GM23338 (cell line): ENCODE measurements at regions not wholly inside any gene's neighbourhood (a gene's known extent, or its start where the extent isn't known, plus 50 kb on each side); places are given as distances from the start of the nearest gene placed in this dataset.

Experiments used
- ATAC-seq: fragments of 200-7000 bp; cut with Tn5 transposase; 3 replicates; pipeline ENCODE4 v1.9.1; 2020
- DNase-seq: peaks from one replicate; pipeline ENCODE4 v3.0.0-alpha.2; 2015; ENCODE audit warnings: low spot score
- H2AFZ ChIP-seq: fragments of 200-600 bp; sonication (generic); 2 replicates; pipeline ENCODE4 v1.8.0; 2016; ENCODE audit warnings: antibody characterized with exemption, mild to moderate bottlenecking, moderate library complexity
- H3F3A ChIP-seq: fragments of 200-600 bp; sonication (generic); replicated peaks from 2 replicates; pipeline ENCODE4 v1.8.0; 2017; ENCODE audit warnings: antibody characterized with exemption, mixed run types, low read depth
- H3K27ac ChIP-seq: fragments of 200-600 bp; sonication (generic); 2 replicates; pipeline ENCODE4 v1.6.1; 2016; ENCODE audit warnings: low read depth
- H3K27me3 ChIP-seq: fragments of 200-600 bp; sonication (generic); 2 replicates; pipeline ENCODE4 v1.8.0; 2016; ENCODE audit warnings: mild to moderate bottlenecking, mixed run types, moderate library complexity; ENCODE audit not compliant: insufficient read depth
- H3K36me3 ChIP-seq: fragments of 200-600 bp; sonication (generic); 2 replicates; pipeline ENCODE4 v1.8.0; 2016; ENCODE audit warnings: mild to moderate bottlenecking; ENCODE audit not compliant: insufficient read depth
- H3K4me1 ChIP-seq: fragments of 200-600 bp; sonication (generic); 2 replicates; pipeline ENCODE4 v1.8.0; 2016; ENCODE audit warnings: mild to moderate bottlenecking, moderate library complexity; ENCODE audit not compliant: insufficient read depth
- H3K4me2 ChIP-seq: fragments of 200-600 bp; sonication (generic); 2 replicates; pipeline ENCODE4 v1.7.1; 2017; ENCODE audit warnings: mixed run types
- H3K4me3 ChIP-seq: fragments of 200-600 bp; sonication (generic); 2 replicates; pipeline ENCODE4 v1.6.1; 2016; ENCODE audit warnings: mixed run types
- H3K79me2 ChIP-seq: fragments of 200-600 bp; sonication (generic); replicated peaks from 2 replicates; pipeline ENCODE4 v1.8.0; 2017; ENCODE audit warnings: mild to moderate bottlenecking; ENCODE audit not compliant: insufficient read depth
- H3K9me2 ChIP-seq: fragments of 200-600 bp; sonication (generic); 2 replicates; pipeline ENCODE4 v1.8.0; 2017; ENCODE audit not compliant: insufficient read depth
- H4K20me1 ChIP-seq: fragments of 200-600 bp; sonication (generic); replicated peaks from 2 replicates; pipeline ENCODE4 v1.8.0; 2017; ENCODE audit warnings: mild to moderate bottlenecking; ENCODE audit not compliant: insufficient read depth
- H3K27ac Mint-ChIP-seq: 2 replicates; pipeline ENCODE4 v1.8.0; 2020; ENCODE audit warnings: inconsistent platforms, mild to moderate bottlenecking, moderate library complexity, mixed read lengths
- H3K27me3 Mint-ChIP-seq: 3 replicates; pipeline ENCODE4 v1.8.0; 2022; ENCODE audit warnings: low read depth, mild to moderate bottlenecking, moderate library complexity, mixed read lengths, inconsistent platforms; ENCODE audit not compliant: insufficient read depth, poor library complexity
- H3K36me3 Mint-ChIP-seq: 3 replicates; pipeline ENCODE4 v1.8.0; 2021; ENCODE audit warnings: low read depth, mild to moderate bottlenecking, inconsistent platforms, moderate library complexity, mixed read lengths
- H3K4me1 Mint-ChIP-seq: 3 replicates; pipeline ENCODE4 v1.8.0; 2020; ENCODE audit warnings: mild to moderate bottlenecking, inconsistent platforms, mixed read lengths
- H3K4me3 Mint-ChIP-seq: 3 replicates; pipeline ENCODE4 v1.8.0; 2021; ENCODE audit warnings: moderate library complexity, mild to moderate bottlenecking, inconsistent platforms, mixed read lengths
- H3K9me3 Mint-ChIP-seq: 3 replicates; pipeline ENCODE4 v1.8.0; 2020; ENCODE audit warnings: moderate library complexity, mild to moderate bottlenecking, inconsistent platforms, mixed read lengths
- EZH2 ChIP-seq: fragments of 200-600 bp; sonication (generic); IDR thresholded peaks from one replicate; pipeline ENCODE4 v1.8.0; 2017; ENCODE audit warnings: antibody characterized with exemption, mild to moderate bottlenecking, low read depth; ENCODE audit not compliant: unreplicated experiment
- JUNB ChIP-seq: IDR thresholded peaks from one replicate; pipeline ENCODE4 v1.6.1; 2016; ENCODE audit warnings: antibody characterized with exemption; ENCODE audit not compliant: unreplicated experiment
- NANOG ChIP-seq: IDR thresholded peaks from 2 replicates; pipeline ENCODE4 v1.6.1; 2016; ENCODE audit warnings: antibody characterized with exemption, borderline replicate concordance
- POLR2AphosphoS5 ChIP-seq: IDR thresholded peaks from 2 replicates; pipeline ENCODE4 v1.6.1; 2016; ENCODE audit warnings: antibody characterized with exemption, low read depth
- STAT1 ChIP-seq: IDR thresholded peaks from one replicate; pipeline ENCODE4 v1.6.1; 2016; ENCODE audit warnings: antibody characterized with exemption; ENCODE audit not compliant: unreplicated experiment
- ZNF114 ChIP-seq: fragments of 250-450 bp; sonication (Bioruptor Pico); IDR thresholded peaks from 2 replicates; pipeline ENCODE4 v1.5.0; 2020; ENCODE audit warnings: mild to moderate bottlenecking, moderate library complexity
- ZNF331 ChIP-seq: fragments of 250-450 bp; sonication (Bioruptor Pico); IDR thresholded peaks from 2 replicates; pipeline ENCODE4 v1.5.0; 2020; ENCODE audit warnings: low read depth, mild to moderate bottlenecking, moderate library complexity
- TF ChIP-seq, protein P1 (sequence below), 2 experiments: fragments of 200-600 bp in 1 of 2; sonication (generic) in 1 of 2; conservative IDR thresholded peaks; 2 replicates each; pipeline versions ENCODE4 v1.5.1 to v1.6.1; 2016 to 2017; ENCODE audit warnings: antibody characterized with exemption in 2 of 2, low read depth in 2 of 2, mild to moderate bottlenecking in 2 of 2, moderate library complexity in 1 of 2
- TF ChIP-seq, protein P2 (sequence below): IDR thresholded peaks from one replicate; pipeline ENCODE4 v1.6.1; 2018; ENCODE audit warnings: antibody characterized with exemption; ENCODE audit not compliant: unreplicated experiment
- TF ChIP-seq, protein P3 (sequence below): IDR thresholded peaks from 2 replicates; pipeline ENCODE4 v1.6.1; 2016; ENCODE audit warnings: antibody characterized with exemption

DNA sequence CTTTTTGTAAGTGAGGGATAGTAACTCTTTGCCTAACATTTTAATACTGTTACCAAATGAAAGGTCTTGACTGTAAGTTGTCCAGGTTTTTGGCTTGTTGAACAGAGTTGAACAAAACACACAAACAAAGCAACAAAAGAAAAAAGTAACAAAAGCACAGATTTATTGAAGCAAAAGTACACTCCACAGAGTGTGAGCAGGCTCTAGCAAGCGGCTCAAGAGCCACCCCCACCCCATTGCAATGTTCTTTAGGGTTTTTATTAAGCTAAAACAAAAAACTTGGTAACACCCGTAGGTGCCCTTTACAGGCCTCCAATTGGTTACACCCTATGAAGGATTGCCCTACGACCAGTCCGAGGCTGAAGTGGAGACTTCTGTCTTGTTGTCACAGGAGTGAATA, 197.4 kb upstream of the MAP3K1 start:
- Histone ChIP-seq H3K4me2 (no peak overlapping the region), H3K79me2 (no peaks in the 10 kb centered on the region), H3K27ac (no peak overlapping the region), H3K4me3 (no peak overlapping the region), H3K4me1 (peaks cover 26% of the 10 kb centered on the region), H2AFZ (no peak overlapping the region), H3K36me3 (no peaks in the 10 kb centered on the region), H3K27me3 (no peaks in the 10 kb centered on the region), H3K9me2 (peaks cover 6% of the 10 kb centered on the region), H3F3A (no peaks in the 10 kb centered on the region), H4K20me1 (no peaks in the 10 kb centered on the region)
- Mint-ChIP-seq H3K27me3 (no peaks in the 10 kb centered on the region), H3K36me3 (peaks cover 9% of the 10 kb centered on the region; the same call in 2 of the 3 replicates), H3K4me1 (peaks cover 19% of the 10 kb centered on the region), H3K4me3 (no peak overlapping the region), H3K9me3 (peaks cover 25% of the 10 kb centered on the region), H3K27ac (no peak overlapping the region)
- no peak for TF ChIP-seq ZNF331 (CRISPR knock-in tag)
- TF ChIP-seq, protein P1, sequence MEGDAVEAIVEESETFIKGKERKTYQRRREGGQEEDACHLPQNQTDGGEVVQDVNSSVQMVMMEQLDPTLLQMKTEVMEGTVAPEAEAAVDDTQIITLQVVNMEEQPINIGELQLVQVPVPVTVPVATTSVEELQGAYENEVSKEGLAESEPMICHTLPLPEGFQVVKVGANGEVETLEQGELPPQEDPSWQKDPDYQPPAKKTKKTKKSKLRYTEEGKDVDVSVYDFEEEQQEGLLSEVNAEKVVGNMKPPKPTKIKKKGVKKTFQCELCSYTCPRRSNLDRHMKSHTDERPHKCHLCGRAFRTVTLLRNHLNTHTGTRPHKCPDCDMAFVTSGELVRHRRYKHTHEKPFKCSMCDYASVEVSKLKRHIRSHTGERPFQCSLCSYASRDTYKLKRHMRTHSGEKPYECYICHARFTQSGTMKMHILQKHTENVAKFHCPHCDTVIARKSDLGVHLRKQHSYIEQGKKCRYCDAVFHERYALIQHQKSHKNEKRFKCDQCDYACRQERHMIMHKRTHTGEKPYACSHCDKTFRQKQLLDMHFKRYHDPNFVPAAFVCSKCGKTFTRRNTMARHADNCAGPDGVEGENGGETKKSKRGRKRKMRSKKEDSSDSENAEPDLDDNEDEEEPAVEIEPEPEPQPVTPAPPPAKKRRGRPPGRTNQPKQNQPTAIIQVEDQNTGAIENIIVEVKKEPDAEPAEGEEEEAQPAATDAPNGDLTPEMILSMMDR (conservative IDR thresholded peaks at IDR 0.05; ENCODE audit: low read depth in 2 of 2): no peak
- TF ChIP-seq, protein P2, sequence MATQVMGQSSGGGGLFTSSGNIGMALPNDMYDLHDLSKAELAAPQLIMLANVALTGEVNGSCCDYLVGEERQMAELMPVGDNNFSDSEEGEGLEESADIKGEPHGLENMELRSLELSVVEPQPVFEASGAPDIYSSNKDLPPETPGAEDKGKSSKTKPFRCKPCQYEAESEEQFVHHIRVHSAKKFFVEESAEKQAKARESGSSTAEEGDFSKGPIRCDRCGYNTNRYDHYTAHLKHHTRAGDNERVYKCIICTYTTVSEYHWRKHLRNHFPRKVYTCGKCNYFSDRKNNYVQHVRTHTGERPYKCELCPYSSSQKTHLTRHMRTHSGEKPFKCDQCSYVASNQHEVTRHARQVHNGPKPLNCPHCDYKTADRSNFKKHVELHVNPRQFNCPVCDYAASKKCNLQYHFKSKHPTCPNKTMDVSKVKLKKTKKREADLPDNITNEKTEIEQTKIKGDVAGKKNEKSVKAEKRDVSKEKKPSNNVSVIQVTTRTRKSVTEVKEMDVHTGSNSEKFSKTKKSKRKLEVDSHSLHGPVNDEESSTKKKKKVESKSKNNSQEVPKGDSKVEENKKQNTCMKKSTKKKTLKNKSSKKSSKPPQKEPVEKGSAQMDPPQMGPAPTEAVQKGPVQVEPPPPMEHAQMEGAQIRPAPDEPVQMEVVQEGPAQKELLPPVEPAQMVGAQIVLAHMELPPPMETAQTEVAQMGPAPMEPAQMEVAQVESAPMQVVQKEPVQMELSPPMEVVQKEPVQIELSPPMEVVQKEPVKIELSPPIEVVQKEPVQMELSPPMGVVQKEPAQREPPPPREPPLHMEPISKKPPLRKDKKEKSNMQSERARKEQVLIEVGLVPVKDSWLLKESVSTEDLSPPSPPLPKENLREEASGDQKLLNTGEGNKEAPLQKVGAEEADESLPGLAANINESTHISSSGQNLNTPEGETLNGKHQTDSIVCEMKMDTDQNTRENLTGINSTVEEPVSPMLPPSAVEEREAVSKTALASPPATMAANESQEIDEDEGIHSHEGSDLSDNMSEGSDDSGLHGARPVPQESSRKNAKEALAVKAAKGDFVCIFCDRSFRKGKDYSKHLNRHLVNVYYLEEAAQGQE: no peak
- no peak for TF ChIP-seq JUNB
- no peak for TF ChIP-seq STAT1
- TF ChIP-seq NANOG: no peak
- TF ChIP-seq, protein P3, sequence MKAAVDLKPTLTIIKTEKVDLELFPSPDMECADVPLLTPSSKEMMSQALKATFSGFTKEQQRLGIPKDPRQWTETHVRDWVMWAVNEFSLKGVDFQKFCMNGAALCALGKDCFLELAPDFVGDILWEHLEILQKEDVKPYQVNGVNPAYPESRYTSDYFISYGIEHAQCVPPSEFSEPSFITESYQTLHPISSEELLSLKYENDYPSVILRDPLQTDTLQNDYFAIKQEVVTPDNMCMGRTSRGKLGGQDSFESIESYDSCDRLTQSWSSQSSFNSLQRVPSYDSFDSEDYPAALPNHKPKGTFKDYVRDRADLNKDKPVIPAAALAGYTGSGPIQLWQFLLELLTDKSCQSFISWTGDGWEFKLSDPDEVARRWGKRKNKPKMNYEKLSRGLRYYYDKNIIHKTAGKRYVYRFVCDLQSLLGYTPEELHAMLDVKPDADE: no peak
- DNase-seq (no peak), ATAC-seq (no peak)

DNA sequence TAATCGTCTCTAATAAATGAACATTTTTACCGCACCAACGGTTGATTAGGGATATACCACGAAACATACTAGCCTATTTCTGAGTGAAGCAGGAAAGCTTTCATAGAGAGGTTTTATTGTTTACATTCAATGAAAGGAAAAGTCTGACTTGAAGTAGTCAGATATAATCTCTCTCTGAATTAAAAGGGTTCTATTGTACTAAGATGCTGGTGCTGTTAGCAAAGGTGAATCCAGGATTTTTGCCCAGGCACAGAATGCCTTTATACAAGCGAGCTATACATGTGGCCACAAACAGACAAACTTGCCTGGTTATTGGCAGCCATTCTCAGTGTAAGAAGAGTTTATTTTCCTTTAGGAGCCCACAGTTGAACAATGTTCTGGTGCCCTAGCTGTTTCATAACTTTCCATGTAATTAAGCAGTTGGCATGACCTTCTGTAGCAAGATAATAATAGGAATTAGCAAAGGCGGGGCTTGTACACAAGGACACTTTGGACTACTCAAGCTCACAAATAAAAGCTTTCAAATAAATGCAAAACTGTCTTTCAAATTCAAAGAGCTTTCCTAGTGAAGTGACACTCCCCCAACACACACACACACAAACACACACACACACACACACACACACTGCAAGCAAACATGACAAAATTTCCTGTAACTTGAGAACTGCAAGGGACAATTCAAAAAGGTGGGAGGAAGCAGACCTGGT, 198.7 kb upstream of the MAP3K1 start:
- ATAC-seq: no peak

More for the DNA sequence above, 198.7 kb upstream of the MAP3K1 start:
- Histone ChIP-seq H3K79me2 (no peaks in the 10 kb centered on the region), H3K4me2 (no peak overlapping the region), H2AFZ (no peak overlapping the region), H4K20me1 (no peaks in the 10 kb centered on the region), H3K36me3 (no peaks in the 10 kb centered on the region; the same call in 1 of the 2 replicates), H3K4me1 (peaks cover 26% of the 10 kb centered on the region), H3K27ac (no peak overlapping the region), H3K4me3 (no peak overlapping the region), H3F3A (no peaks in the 10 kb centered on the region), H3K27me3 (no peaks in the 10 kb centered on the region), H3K9me2 (peaks cover 10% of the 10 kb centered on the region)
- no peak for DNase-seq
- TF ChIP-seq ZNF114 (CRISPR knock-in tag) (no peak), STAT1 (no peak), EZH2 (no peak), POLR2AphosphoS5 (no peak), ZNF331 (CRISPR knock-in tag) (no peak), JUNB (no peak)
- TF ChIP-seq, protein P3: no peak
- H3K36me3 Mint-ChIP-seq: peaks cover 11% of the 10 kb centered on the region; the same call in 2 of the 3 replicates
- no peaks in the 10 kb centered on the region for H3K27me3 Mint-ChIP-seq
- no peak overlapping the region for H3K27ac Mint-ChIP-seq
- H3K9me3 Mint-ChIP-seq: peaks cover 29% of the 10 kb centered on the region
- H3K4me1 Mint-ChIP-seq: peaks cover 19% of the 10 kb centered on the region
- H3K4me3 Mint-ChIP-seq: no peak overlapping the region
